Neuron (in vitro differentiated cells): ENCODE measurements at regions not wholly inside any gene's neighbourhood (a gene's known extent, or its start where the extent isn't known, plus 50 kb on each side); places are given as distances from the start of the nearest gene placed in this dataset.
"Not testable (repeated sequence)": the region's sequence is repeated elsewhere in the genome, so short reads cannot be mapped to it uniquely, and the experiment has no call there.

ENCODE experiments used
- H2AFZ ChIP-seq: one replicate; pipeline ENCODE4 v1.6.1; 2013; ENCODE audit warnings: low read depth, mild to moderate bottlenecking, inconsistent platforms, low read length, moderate library complexity
- H3K27me3 ChIP-seq: one replicate; pipeline ENCODE4 v1.6.1; 2013; ENCODE audit warnings: low read length; ENCODE audit not compliant: insufficient read depth
- H3K36me3 ChIP-seq: one replicate; pipeline ENCODE4 v1.6.1; 2013; ENCODE audit warnings: low read length; ENCODE audit not compliant: insufficient read depth
- H3K4me1 ChIP-seq: one replicate; pipeline ENCODE4 v1.6.1; 2013; ENCODE audit warnings: low read length; ENCODE audit not compliant: insufficient read depth
- H3K4me3 ChIP-seq: 2 replicates; pipeline ENCODE4 v1.5.1; 2013; ENCODE audit warnings: mild to moderate bottlenecking, low read length, moderate library complexity
- H3K9me3 ChIP-seq: one replicate; pipeline ENCODE4 v1.6.1; 2013; ENCODE audit warnings: low read length

GRCh38 chr9:39463696-39464095 is 108.2 kb downstream of the SPATA31A1 start:
- H3K36me3 ChIP-seq, H3K9me3 ChIP-seq, H2AFZ ChIP-seq, H3K27me3 ChIP-seq, H3K4me1 ChIP-seq: not testable (repeated sequence)
- H3K4me3 ChIP-seq, result peak overlapping the region; percentile 52

GRCh38 chr9:39464122-39464777 is 108.8 kb downstream of the SPATA31A1 start:
- H3K4me3 ChIP-seq, result peak overlapping the region; percentile 52
- not testable (repeated sequence) for H3K4me1 ChIP-seq, H3K27me3 ChIP-seq, H3K36me3 ChIP-seq, H2AFZ ChIP-seq, H3K9me3 ChIP-seq

GRCh38 chr9:39474499-39474898 is 119.0 kb downstream of the SPATA31A1 start:
- not testable (repeated sequence) for H3K27me3 ChIP-seq, H3K4me1 ChIP-seq, H3K36me3 ChIP-seq, H2AFZ ChIP-seq, H3K9me3 ChIP-seq, H3K4me3 ChIP-seq

- H2AFZ ChIP-seq, H3K4me3 ChIP-seq, H3K9me3 ChIP-seq, H3K27me3 ChIP-seq, H3K36me3 ChIP-seq, H3K4me1 ChIP-seq: not testable (repeated sequence)
Observed at GRCh38 chr9:39483073-39483472, 127.6 kb downstream of the SPATA31A1 start.

GRCh38 chr9:39483880-39484279 is 128.4 kb downstream of the SPATA31A1 start:
- H2AFZ ChIP-seq, H3K4me3 ChIP-seq, H3K36me3 ChIP-seq, H3K9me3 ChIP-seq, H3K27me3 ChIP-seq, H3K4me1 ChIP-seq: not testable (repeated sequence)

GRCh38 chr9:39484292-39484691 is 128.8 kb downstream of the SPATA31A1 start:
- H3K27me3 ChIP-seq, H3K4me1 ChIP-seq, H3K36me3 ChIP-seq, H3K9me3 ChIP-seq, H2AFZ ChIP-seq, H3K4me3 ChIP-seq: not testable (repeated sequence)

GRCh38 chr9:39487477-39487876 is 132.0 kb downstream of the SPATA31A1 start:
- not testable (repeated sequence) for H3K4me1 ChIP-seq, H2AFZ ChIP-seq, H3K36me3 ChIP-seq, H3K9me3 ChIP-seq, H3K4me3 ChIP-seq, H3K27me3 ChIP-seq

- not testable (repeated sequence) for H3K4me1 ChIP-seq, H3K36me3 ChIP-seq, H3K9me3 ChIP-seq, H3K4me3 ChIP-seq, H3K27me3 ChIP-seq, H2AFZ ChIP-seq
Observed at GRCh38 chr9:39496248-39496647, 140.8 kb downstream of the SPATA31A1 start.

GRCh38 chr9:39503178-39503577 is 147.7 kb downstream of the SPATA31A1 start:
- H2AFZ ChIP-seq, H3K36me3 ChIP-seq, H3K27me3 ChIP-seq, H3K4me1 ChIP-seq, H3K4me3 ChIP-seq, H3K9me3 ChIP-seq: not testable (repeated sequence)

GRCh38 chr9:39527387-39528029 is 172.0 kb downstream of the SPATA31A1 start:
- H3K27me3 ChIP-seq, H3K4me3 ChIP-seq, H3K4me1 ChIP-seq, H2AFZ ChIP-seq, H3K36me3 ChIP-seq, H3K9me3 ChIP-seq: not testable (repeated sequence)

GRCh38 chr9:39532597-39532996 is 177.1 kb downstream of the SPATA31A1 start:
- not testable (repeated sequence) for H3K4me3 ChIP-seq, H3K4me1 ChIP-seq, H3K9me3 ChIP-seq, H2AFZ ChIP-seq, H3K36me3 ChIP-seq, H3K27me3 ChIP-seq

GRCh38 chr9:39533001-39533762 is 177.7 kb downstream of the SPATA31A1 start:
- H3K9me3 ChIP-seq, H3K4me1 ChIP-seq, H3K4me3 ChIP-seq: not testable (repeated sequence)

GRCh38 chr9:39533763-39534548 is 178.5 kb downstream of the SPATA31A1 start:
- not testable (repeated sequence) for H2AFZ ChIP-seq, H3K9me3 ChIP-seq, H3K36me3 ChIP-seq, H3K4me1 ChIP-seq, H3K4me3 ChIP-seq, H3K27me3 ChIP-seq

More at GRCh38 chr9:39533001-39533762, 177.7 kb downstream of the SPATA31A1 start:
- not testable (repeated sequence) for H2AFZ ChIP-seq, H3K27me3 ChIP-seq, H3K36me3 ChIP-seq
